Vagina (tissue), 2 donors: ENCODE measurements at regions not wholly inside any gene's neighbourhood (a gene's known extent, or its start where the extent isn't known, plus 50 kb on each side); places are given as distances from the start of the nearest gene placed in this dataset.

Experiments
- CTCF ChIP-seq, 3 experiments: fragments of 450-650 bp in 2 of 3; fragments of 200-600 bp in 1 of 3; sonication (generic) in 1 of 3; IDR thresholded peaks; one replicate each; pipeline ENCODE4 v1.5.1; 2017 to 2019; ENCODE audit warnings: antibody characterized with exemption in 3 of 3, mild to moderate bottlenecking in 2 of 3, moderate library complexity in 2 of 3
- POLR2A ChIP-seq, 2 donors: fragments of 450-650 bp; IDR thresholded peaks; one replicate each; pipeline ENCODE4 v1.6.1; 2017; ENCODE audit warnings: antibody characterized with exemption in 2 of 2, mild to moderate bottlenecking in 2 of 2, moderate library complexity in 2 of 2

GRCh38 chr3:159401069-159401468, 587.6 kb upstream of the IL12A start:
- TF ChIP-seq POLR2A (IDR thresholded peaks at IDR 0.05) (no peak), CTCF (IDR thresholded peaks at IDR 0.05) (no peak)
